Bone marrow (tissue), 2 donors: ENCODE measurements at regions not wholly inside any gene's neighbourhood (a gene's known extent, or its start where the extent isn't known, plus 50 kb on each side); places are given as distances from the start of the nearest gene placed in this dataset.
A peak's percentile ranks its signal among the peaks of the same experiment; 100 is the strongest.
"Not testable (repeated sequence)": the region's sequence is repeated elsewhere in the genome, so short reads cannot be mapped to it uniquely, and the experiment has no call there.

ENCODE experiments used
- DNase-seq, 2 donors: peaks; one replicate each; lab custom pipeline; 2025; lab: John Stamatoyannopoulos, UW

DNA sequence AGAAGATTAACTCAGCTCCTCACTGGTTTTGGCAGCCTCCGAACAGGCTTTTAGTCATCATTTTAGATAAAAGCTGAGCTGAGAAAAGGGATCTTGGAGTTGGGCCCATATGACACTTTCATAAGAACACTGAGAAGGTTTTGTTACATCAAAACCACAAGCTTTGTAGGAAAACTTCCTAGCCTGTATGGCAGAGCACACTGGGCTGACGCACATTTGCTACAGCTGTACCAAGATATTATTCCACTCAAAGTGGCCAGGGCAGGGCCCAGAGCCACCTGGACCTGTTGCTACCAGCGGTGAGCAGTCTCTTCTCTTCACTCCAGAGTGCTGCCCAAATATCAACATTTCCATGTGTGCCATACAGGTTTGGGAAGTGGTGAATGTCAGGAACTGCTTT, 160.5 kb upstream of the CCDC54 start:
- DNase-seq = no peak

GRCh38 chr3:107217172-107217571, 160.1 kb upstream of the CCDC54 start:
- no peak for DNase-seq

DNA sequence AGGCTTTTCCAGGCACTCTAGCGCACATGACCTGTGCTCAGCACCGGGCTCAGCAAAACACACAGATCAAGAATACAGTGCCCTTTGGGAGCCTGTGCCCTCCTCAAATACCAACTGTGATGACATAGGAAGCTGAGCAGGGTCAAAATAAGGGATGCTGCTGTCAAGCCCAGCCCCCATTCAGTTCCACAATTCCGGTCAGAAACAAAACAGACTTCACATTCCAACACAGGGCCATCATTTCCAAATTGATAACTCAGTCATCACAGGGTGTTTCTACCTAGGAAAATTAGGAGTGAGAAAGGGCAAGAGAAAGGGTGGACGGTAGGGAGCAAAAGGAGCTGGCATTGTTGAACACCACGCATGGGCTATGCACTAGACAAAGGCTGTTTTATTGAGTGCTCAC, 158.4 kb upstream of the CCDC54 start:
- no peak for DNase-seq

DNA sequence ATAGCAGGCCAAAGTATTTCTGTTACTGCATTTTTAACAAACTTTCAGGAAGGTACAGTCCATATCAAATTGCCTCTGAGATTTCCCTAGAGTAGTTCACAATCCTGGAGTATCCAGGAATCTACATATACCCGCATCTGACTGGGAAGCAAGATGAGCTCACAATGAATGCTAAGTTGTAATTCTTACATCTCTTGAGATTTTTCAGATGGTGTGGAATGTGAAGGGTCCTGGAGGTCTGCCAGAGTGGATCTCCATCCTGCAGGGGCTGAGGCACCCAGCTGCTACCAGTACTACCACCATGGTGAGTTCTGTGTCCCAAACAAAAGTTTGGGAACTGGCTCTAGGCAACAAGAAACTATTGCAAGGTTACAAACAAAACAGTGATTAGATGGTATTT, 156.7 kb upstream of the CCDC54 start:
- DNase-seq = no peak

DNA sequence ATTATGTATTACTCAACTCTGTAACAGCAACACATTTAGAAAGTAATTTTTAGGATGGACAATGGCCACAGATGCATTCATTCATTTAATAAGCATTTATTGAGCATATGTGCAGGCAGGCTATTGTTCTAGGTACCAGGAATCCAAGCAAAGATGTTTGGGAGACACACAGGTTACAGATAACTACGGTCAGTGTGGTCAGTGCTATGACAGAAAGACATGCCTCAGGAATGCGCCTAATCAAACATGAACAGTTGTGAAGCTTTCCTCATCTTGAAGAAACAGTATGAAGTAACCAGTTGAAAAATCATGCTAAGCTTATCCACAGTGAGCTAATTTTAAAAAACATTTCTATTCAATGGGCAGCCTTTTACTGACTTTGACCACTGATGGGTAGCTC, 155.4 kb upstream of the CCDC54 start:
- no peak for DNase-seq

DNA sequence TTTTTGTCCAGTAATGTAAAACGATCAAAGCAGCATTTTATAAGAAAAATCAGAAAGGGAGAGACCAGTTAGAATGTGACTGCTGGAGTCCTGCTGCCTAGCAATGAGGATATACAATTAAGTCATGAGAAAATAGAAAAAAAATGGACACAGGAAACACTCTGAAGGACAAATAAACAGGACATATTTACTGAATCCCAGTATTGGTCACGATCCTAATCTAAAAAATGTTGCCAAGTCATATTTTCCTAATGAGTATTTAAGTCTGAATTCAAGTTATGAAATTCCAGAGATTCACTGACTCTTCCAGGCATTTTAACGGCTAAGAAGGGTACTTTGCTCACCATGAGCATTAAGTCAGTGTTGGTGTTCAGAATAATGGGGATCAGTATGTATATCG, 154.3 kb upstream of the CCDC54 start:
- DNase-seq = no peak

DNA sequence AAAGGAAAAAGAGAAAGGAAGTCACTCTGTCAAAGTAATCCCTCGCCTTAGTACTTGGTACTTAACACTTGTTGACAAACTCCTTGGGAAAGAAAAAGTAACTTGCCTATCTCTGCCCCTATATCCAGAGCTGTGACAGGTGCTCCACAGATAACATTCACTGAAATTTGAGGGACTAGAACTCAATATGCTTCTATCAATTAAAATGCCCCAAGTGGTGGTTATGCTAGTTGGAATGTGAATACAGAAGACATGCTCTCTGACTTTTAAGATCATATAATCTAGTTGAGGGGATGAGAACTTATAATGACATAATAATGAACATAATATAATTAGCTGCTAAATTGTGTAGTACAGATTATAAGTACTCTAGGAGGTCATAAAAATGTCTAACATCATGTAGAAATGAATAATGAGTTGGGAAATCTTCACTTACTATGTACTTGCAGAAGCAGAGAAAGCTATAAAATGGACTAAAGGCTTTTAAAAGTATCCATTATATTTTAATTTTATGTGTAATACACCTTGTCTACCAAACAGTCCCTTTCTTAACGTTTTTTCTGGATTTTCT, 153.1 kb upstream of the CCDC54 start:
- no peak for DNase-seq

DNA sequence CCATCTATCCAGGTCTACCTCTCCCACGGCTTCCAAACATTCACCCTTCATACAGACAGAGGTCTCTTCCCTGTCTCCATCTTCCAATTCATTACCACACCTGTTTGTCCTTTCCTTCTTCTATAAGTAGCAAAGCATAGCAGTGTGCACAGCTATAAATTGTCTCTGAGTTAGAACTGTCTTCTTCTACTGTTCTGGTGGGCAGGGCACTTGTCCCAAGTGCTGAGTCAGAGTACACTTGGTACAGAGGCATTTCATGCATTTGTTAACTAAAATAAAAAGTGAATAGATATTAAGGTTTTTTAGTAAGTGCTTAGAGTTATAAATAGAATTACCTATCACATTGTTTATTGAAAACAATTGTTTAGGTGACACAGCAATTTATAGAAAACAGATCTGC, 150.1 kb upstream of the CCDC54 start:
- no peak for DNase-seq

GRCh38 chr3:107233877-107234276, 143.4 kb upstream of the CCDC54 start:
- not testable (repeated sequence) for DNase-seq

- no peak for DNase-seq
These were observed 141.9 kb upstream of the CCDC54 start for GRCh38 chr3:107235193-107235927.

DNA sequence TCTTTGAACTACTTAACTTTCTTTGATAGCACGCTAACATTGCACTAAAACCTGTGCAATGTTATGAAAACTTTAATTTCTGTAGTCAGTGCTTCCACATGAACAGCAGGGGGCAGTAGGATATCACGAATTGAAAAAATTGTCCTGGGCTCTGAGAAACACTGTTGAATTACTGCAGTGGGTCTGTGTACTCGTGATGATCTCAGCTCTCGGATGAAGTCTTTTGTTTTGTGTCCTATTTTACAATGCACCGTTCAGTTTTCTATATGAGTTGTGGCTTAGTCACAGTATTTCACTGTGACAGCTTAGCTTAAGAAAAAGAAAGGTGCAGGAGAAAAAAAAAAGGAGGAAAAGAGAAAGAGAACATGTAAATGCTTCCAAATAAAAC, 141.3 kb upstream of the CCDC54 start:
- peak in 1 of 2 donors; percentile 45 for DNase-seq

- no peak for DNase-seq
These were observed 140.4 kb upstream of the CCDC54 start for GRCh38 chr3:107236655-107237337.

- DNase-seq = no peak
These were observed 138.5 kb upstream of the CCDC54 start for GRCh38 chr3:107238787-107239186.

GRCh38 chr3:107239703-107240102, 137.5 kb upstream of the CCDC54 start:
- no peak for DNase-seq

DNA sequence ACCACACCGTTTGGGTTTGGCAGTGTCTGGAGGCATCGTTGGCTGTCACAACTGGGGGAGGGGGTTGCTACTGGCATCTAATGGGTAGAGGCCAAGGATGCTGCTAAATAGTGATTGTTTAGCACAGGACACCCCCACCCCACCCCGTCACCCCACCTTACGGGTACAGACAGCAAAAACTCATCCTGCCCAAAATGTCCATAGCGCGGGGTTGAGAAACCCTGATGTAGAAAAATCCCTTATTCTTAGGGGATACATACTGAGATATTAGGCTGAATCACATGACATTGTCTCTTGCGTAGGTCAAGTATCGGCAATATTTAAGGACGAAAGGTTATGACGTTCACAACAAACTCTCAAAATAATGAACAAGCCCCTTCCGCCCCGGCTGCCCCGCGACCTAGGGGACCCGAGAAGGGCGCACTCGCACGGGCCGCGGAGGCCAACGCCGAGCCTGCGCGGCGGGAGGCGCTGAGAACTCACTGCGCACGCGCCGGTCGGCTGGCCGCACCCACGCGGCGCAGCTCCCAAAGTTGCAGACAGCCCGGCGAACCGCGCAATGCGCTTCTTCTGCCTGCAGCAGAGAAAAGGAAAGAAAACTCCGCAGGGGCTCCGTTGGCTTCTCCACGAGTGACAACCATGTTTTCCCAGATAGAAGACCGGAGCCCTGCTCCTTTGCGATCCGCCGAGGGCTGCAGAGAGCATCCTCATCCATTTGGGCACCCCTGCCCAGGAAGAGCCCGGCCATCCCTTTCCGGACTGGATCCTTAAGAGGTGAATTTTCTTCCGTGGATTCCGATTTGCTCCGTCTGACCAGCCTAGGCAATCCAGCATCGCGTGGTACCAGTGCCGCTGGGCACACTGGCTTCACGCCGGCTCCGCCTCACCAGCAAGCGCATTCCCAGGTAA, 136.8 kb upstream of the CCDC54 start:
- peak; percentile 36 to 38 for DNase-seq

GRCh38 chr3:107241217-107241616, 136.0 kb upstream of the CCDC54 start:
- DNase-seq = no peak

DNA sequence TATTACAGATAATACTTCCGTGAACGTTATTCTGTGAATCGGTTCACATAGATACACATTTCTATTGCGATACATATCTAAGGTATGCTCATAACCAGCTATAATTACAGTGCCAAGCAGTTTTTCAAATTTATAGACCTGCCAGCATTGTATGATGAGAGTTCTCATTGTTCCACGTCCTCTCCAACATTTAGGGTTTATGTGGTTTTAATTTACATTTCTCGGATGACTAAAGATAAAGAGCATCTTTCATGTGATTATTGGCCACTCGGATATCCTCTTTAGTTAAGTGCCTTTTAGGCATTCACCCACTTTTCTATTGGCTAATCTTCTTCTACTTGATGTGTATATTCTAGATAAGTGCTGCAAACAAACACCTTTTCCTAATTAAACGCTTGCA, 134.7 kb upstream of the CCDC54 start:
- no peak for DNase-seq

- no peak for DNase-seq
These were observed 130.1 kb upstream of the CCDC54 start for GRCh38 chr3:107247116-107247515.

DNA sequence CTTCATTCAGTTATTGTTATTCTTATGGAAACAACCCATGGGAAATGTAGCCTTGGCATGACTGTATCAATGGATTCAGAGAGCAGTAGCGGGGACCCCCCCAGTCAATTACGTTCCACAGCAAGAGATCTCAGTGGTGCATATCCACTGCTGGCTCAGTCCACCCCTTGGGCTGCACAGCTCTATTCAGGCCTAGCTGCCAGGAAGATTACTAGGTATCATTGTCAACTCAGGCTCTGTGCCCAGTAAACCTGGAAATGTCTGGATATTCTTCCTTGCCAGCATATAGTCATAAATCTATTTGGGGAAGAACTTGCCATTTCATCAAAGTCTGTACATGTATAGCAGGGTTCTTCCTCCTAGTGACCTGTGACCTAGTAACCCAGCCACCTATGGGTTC, 128.1 kb upstream of the CCDC54 start:
- no peak for DNase-seq

DNA sequence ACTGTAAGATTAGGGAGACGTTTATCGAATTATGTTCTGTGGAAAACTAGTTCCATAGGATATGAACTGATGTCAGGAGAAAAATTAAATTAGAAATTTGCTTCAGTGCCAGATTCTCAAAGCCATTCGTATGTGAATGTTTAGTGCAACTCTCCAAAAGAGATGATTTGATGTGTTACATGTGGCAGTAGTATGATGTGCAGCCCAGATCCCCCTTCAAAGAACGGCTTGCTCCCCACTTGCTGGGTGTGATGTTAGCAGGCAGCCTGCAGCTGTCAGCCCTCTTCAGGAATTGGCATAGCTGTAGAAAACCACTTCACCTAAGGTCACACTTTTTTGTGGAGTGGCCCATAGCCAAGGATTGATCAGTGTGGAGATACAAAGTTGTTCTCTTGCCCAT, 127.0 kb upstream of the CCDC54 start:
- DNase-seq = no peak

GRCh38 chr3:107251819-107252218, 125.4 kb upstream of the CCDC54 start:
- no peak for DNase-seq

- no peak for DNase-seq
These were observed 120.3 kb upstream of the CCDC54 start for GRCh38 chr3:107256963-107257362.
